Activated naive CD4-positive, alpha-beta T cell treated with anti-CD3 and anti-CD28 coated beads, Interleukin-2, amount 50 U/mL, for 72 hours (primary cell): ENCODE measurements at regions not wholly inside any gene's neighbourhood (a gene's known extent, or its start where the extent isn't known, plus 50 kb on each side); places are given as distances from the start of the nearest gene placed in this dataset.

Source experiments
- ATAC-seq, 2 donors: fragments of 150-1000 bp; cut with Tn5 transposase; 2 replicates each; pipeline ENCODE4 v1.10.0; 2021; ENCODE audit warnings: mild to moderate bottlenecking in 2 of 2, moderate library complexity in 2 of 2
- DNase-seq, 2 donors: peaks; one replicate each; pipeline ENCODE4 v3.0.0; 2021 to 2022; ENCODE audit warnings: low spot score in 2 of 2
- H3K27ac Mint-ChIP-seq, 2 donors: one replicate each; pipeline ENCODE4 v1.8.0; 2022; ENCODE audit warnings: mild to moderate bottlenecking in 2 of 2, mixed read lengths in 2 of 2
- H3K36me3 Mint-ChIP-seq, 2 donors: one replicate each; pipeline ENCODE4 v1.8.0; 2022; ENCODE audit warnings: mixed read lengths in 2 of 2
- H3K9me3 Mint-ChIP-seq, 2 donors: one replicate each; pipeline ENCODE4 v1.8.0; 2022; ENCODE audit warnings: mixed read lengths in 2 of 2

- Mint-ChIP-seq H3K36me3 (no peaks in the 10 kb centered on the region), H3K9me3 (no peaks in the 10 kb centered on the region), H3K27ac (no peak overlapping the region)
- no peak for DNase-seq
- ATAC-seq: no peak
These were observed 50.2 kb upstream of the ATP1A1 start for GRCh38 chr1:116322752-116323405.
